ENCODE measurements at regions not wholly inside any gene's neighbourhood (a gene's known extent, or its start where the extent isn't known, plus 50 kb on each side); places are given as distances from the start of the nearest gene placed in this dataset.
"Not testable (repeated sequence)": the region's sequence is repeated elsewhere in the genome, so short reads cannot be mapped to it uniquely, and the experiment has no call there.

GRCh38 chr11:38543311-38543710 lies 1945.3 kb upstream of the RAG2 start:
- Histone ChIP-seq H3K27ac (ENCODE audit: low read depth, low read length) (peak overlapping the region; percentile 52), H3K4me1 (ENCODE audit: control insufficient read depth, insufficient read depth, low read length, unreplicated experiment) (peaks cover 22% of the 10 kb centered on the region), H3K36me3 (ENCODE audit: insufficient read depth, low read length) (no peaks in the 10 kb centered on the region), H3K27me3 (ENCODE audit: insufficient read depth, low read length) (no peaks in the 10 kb centered on the region), H3K4me3 (ENCODE audit: low read depth, low read length) (no peak overlapping the region), H2AFZ (ENCODE audit: low read length, unreplicated experiment) (no peak overlapping the region), H3K79me2 (ENCODE audit: control insufficient read depth, insufficient read depth, low read length, unreplicated experiment) (no peaks in the 10 kb centered on the region)

- no peak overlapping the region for H2AFZ ChIP-seq (ENCODE audit: low read length, unreplicated experiment)
- peaks cover 12% of the 10 kb centered on the region for H3K4me1 ChIP-seq (ENCODE audit: control insufficient read depth, insufficient read depth, low read length, unreplicated experiment)
- H3K27ac ChIP-seq (ENCODE audit: low read depth, low read length): no peak overlapping the region
- no peak overlapping the region for H3K4me3 ChIP-seq (ENCODE audit: low read depth, low read length)
- no peaks in the 10 kb centered on the region for H3K79me2 ChIP-seq (ENCODE audit: control insufficient read depth, insufficient read depth, low read length, unreplicated experiment)
- no peaks in the 10 kb centered on the region for H3K36me3 ChIP-seq (ENCODE audit: insufficient read depth, low read length)
- H3K27me3 ChIP-seq (ENCODE audit: insufficient read depth, low read length): no peaks in the 10 kb centered on the region
Observed at GRCh38 chr11:38538866-38539680, 1941.0 kb upstream of the RAG2 start.

- Histone ChIP-seq H3K79me2 (ENCODE audit: control insufficient read depth, insufficient read depth, low read length, unreplicated experiment) (no peaks in the 10 kb centered on the region), H3K27ac (ENCODE audit: low read depth, low read length) (no peak overlapping the region), H3K4me3 (ENCODE audit: low read depth, low read length) (no peak overlapping the region), H3K4me1 (ENCODE audit: control insufficient read depth, insufficient read depth, low read length, unreplicated experiment) (no peaks in the 10 kb centered on the region), H2AFZ (ENCODE audit: low read length, unreplicated experiment) (no peak overlapping the region), H3K27me3 (ENCODE audit: insufficient read depth, low read length) (no peaks in the 10 kb centered on the region), H3K36me3 (ENCODE audit: insufficient read depth, low read length) (no peaks in the 10 kb centered on the region)
Observed at GRCh38 chr11:38530226-38530625, 1932.2 kb upstream of the RAG2 start.

GRCh38 chr11:38524945-38525344 lies 1926.9 kb upstream of the RAG2 start:
- H3K27me3 ChIP-seq (ENCODE audit: insufficient read depth, low read length): no peaks in the 10 kb centered on the region
- H3K4me3 ChIP-seq (ENCODE audit: low read depth, low read length): no peak overlapping the region
- H3K79me2 ChIP-seq (ENCODE audit: control insufficient read depth, insufficient read depth, low read length, unreplicated experiment): no peaks in the 10 kb centered on the region
- no peaks in the 10 kb centered on the region for H3K4me1 ChIP-seq (ENCODE audit: control insufficient read depth, insufficient read depth, low read length, unreplicated experiment)
- no peak overlapping the region for H3K27ac ChIP-seq (ENCODE audit: low read depth, low read length)
- H3K36me3 ChIP-seq (ENCODE audit: insufficient read depth, low read length): no peaks in the 10 kb centered on the region
- no peak overlapping the region for H2AFZ ChIP-seq (ENCODE audit: low read length, unreplicated experiment)

GRCh38 chr11:38517991-38518390 lies 1920.0 kb upstream of the RAG2 start:
- H2AFZ ChIP-seq (ENCODE audit: low read length, unreplicated experiment): no peak overlapping the region
- H3K79me2 ChIP-seq (ENCODE audit: control insufficient read depth, insufficient read depth, low read length, unreplicated experiment): no peaks in the 10 kb centered on the region
- H3K27ac ChIP-seq (ENCODE audit: low read depth, low read length): no peak overlapping the region
- no peaks in the 10 kb centered on the region for H3K4me1 ChIP-seq (ENCODE audit: control insufficient read depth, insufficient read depth, low read length, unreplicated experiment)
- no peaks in the 10 kb centered on the region for H3K27me3 ChIP-seq (ENCODE audit: insufficient read depth, low read length)
- H3K36me3 ChIP-seq (ENCODE audit: insufficient read depth, low read length): no peaks in the 10 kb centered on the region
- no peak overlapping the region for H3K4me3 ChIP-seq (ENCODE audit: low read depth, low read length)

- H3K27me3 ChIP-seq (ENCODE audit: insufficient read depth, low read length); H3K4me1 ChIP-seq (ENCODE audit: control insufficient read depth, insufficient read depth, low read length, unreplicated experiment); H3K27ac ChIP-seq (ENCODE audit: low read depth, low read length); H3K79me2 ChIP-seq (ENCODE audit: control insufficient read depth, insufficient read depth, low read length, unreplicated experiment); H3K36me3 ChIP-seq (ENCODE audit: insufficient read depth, low read length); H2AFZ ChIP-seq (ENCODE audit: low read length, unreplicated experiment); H3K4me3 ChIP-seq (ENCODE audit: low read depth, low read length): not testable (repeated sequence)
Observed at GRCh38 chr11:38512830-38513229, 1914.8 kb upstream of the RAG2 start.

GRCh38 chr11:38510041-38510440 lies 1912.0 kb upstream of the RAG2 start:
- H3K36me3 ChIP-seq (ENCODE audit: insufficient read depth, low read length): no peaks in the 10 kb centered on the region
- H3K4me3 ChIP-seq (ENCODE audit: low read depth, low read length): no peak overlapping the region
- H3K79me2 ChIP-seq (ENCODE audit: control insufficient read depth, insufficient read depth, low read length, unreplicated experiment): no peaks in the 10 kb centered on the region
- H3K27ac ChIP-seq (ENCODE audit: low read depth, low read length): no peak overlapping the region
- H3K27me3 ChIP-seq (ENCODE audit: insufficient read depth, low read length): no peaks in the 10 kb centered on the region
- H3K4me1 ChIP-seq (ENCODE audit: control insufficient read depth, insufficient read depth, low read length, unreplicated experiment): no peaks in the 10 kb centered on the region
- no peak overlapping the region for H2AFZ ChIP-seq (ENCODE audit: low read length, unreplicated experiment)

GRCh38 chr11:38503876-38504275 lies 1905.8 kb upstream of the RAG2 start:
- Histone ChIP-seq H3K27me3 (ENCODE audit: insufficient read depth, low read length) (no peaks in the 10 kb centered on the region), H3K4me1 (ENCODE audit: control insufficient read depth, insufficient read depth, low read length, unreplicated experiment) (no peaks in the 10 kb centered on the region), H2AFZ (ENCODE audit: low read length, unreplicated experiment) (no peak overlapping the region), H3K79me2 (ENCODE audit: control insufficient read depth, insufficient read depth, low read length, unreplicated experiment) (no peaks in the 10 kb centered on the region), H3K36me3 (ENCODE audit: insufficient read depth, low read length) (no peaks in the 10 kb centered on the region), H3K4me3 (ENCODE audit: low read depth, low read length) (no peak overlapping the region), H3K27ac (ENCODE audit: low read depth, low read length) (no peak overlapping the region)

GRCh38 chr11:38498721-38499120 lies 1900.7 kb upstream of the RAG2 start:
- Histone ChIP-seq H2AFZ (ENCODE audit: low read length, unreplicated experiment) (no peak overlapping the region), H3K27ac (ENCODE audit: low read depth, low read length) (no peak overlapping the region), H3K4me3 (ENCODE audit: low read depth, low read length) (no peak overlapping the region), H3K79me2 (ENCODE audit: control insufficient read depth, insufficient read depth, low read length, unreplicated experiment) (no peaks in the 10 kb centered on the region), H3K27me3 (ENCODE audit: insufficient read depth, low read length) (no peaks in the 10 kb centered on the region), H3K4me1 (ENCODE audit: control insufficient read depth, insufficient read depth, low read length, unreplicated experiment) (no peaks in the 10 kb centered on the region), H3K36me3 (ENCODE audit: insufficient read depth, low read length) (no peaks in the 10 kb centered on the region)

GRCh38 chr11:38491986-38492385 lies 1894.0 kb upstream of the RAG2 start:
- no peak overlapping the region for H2AFZ ChIP-seq (ENCODE audit: low read length, unreplicated experiment)
- no peaks in the 10 kb centered on the region for H3K79me2 ChIP-seq (ENCODE audit: control insufficient read depth, insufficient read depth, low read length, unreplicated experiment)
- H3K27ac ChIP-seq (ENCODE audit: low read depth, low read length): no peak overlapping the region
- H3K36me3 ChIP-seq (ENCODE audit: insufficient read depth, low read length): no peaks in the 10 kb centered on the region
- no peaks in the 10 kb centered on the region for H3K4me1 ChIP-seq (ENCODE audit: control insufficient read depth, insufficient read depth, low read length, unreplicated experiment)
- H3K4me3 ChIP-seq (ENCODE audit: low read depth, low read length): no peak overlapping the region
- no peaks in the 10 kb centered on the region for H3K27me3 ChIP-seq (ENCODE audit: insufficient read depth, low read length)

- no peak overlapping the region for H3K4me3 ChIP-seq (ENCODE audit: low read depth, low read length)
- H3K27ac ChIP-seq (ENCODE audit: low read depth, low read length): no peak overlapping the region
- H2AFZ ChIP-seq (ENCODE audit: low read length, unreplicated experiment): no peak overlapping the region
- no peaks in the 10 kb centered on the region for H3K4me1 ChIP-seq (ENCODE audit: control insufficient read depth, insufficient read depth, low read length, unreplicated experiment)
- no peaks in the 10 kb centered on the region for H3K79me2 ChIP-seq (ENCODE audit: control insufficient read depth, insufficient read depth, low read length, unreplicated experiment)
- no peaks in the 10 kb centered on the region for H3K36me3 ChIP-seq (ENCODE audit: insufficient read depth, low read length)
- no peaks in the 10 kb centered on the region for H3K27me3 ChIP-seq (ENCODE audit: insufficient read depth, low read length)
Observed at GRCh38 chr11:38481391-38481790, 1883.4 kb upstream of the RAG2 start.
